Gastrocnemius medialis (tissue), 4 donors: ENCODE measurements at regions not wholly inside any gene's neighbourhood (a gene's known extent, or its start where the extent isn't known, plus 50 kb on each side); places are given as distances from the start of the nearest gene placed in this dataset.

ENCODE experiments used
- CTCF ChIP-seq, 5 experiments: fragments of 450-650 bp in 3 of 5; fragments of 200-600 bp in 2 of 5; sonication (generic) in 2 of 5; IDR thresholded peaks in 4 of 5; conservative IDR thresholded peaks in 1 of 5; 1 replicate in 4 of 5; 2 replicates in 1 of 5; pipeline ENCODE4 v1.5.1; 2016 to 2019; ENCODE audit warnings: antibody characterized with exemption in 5 of 5, mild to moderate bottlenecking in 3 of 5, moderate library complexity in 3 of 5
- POLR2A ChIP-seq, 2 donors: fragments of 450-650 bp; IDR thresholded peaks; one replicate each; pipeline ENCODE4 v1.6.1; 2017; ENCODE audit warnings: antibody characterized with exemption in 2 of 2, mild to moderate bottlenecking in 2 of 2, moderate library complexity in 2 of 2

GRCh38 chr4:159024266-159024665 is 78.6 kb upstream of the RAPGEF2 start:
- no peak for TF ChIP-seq POLR2A (IDR thresholded peaks at IDR 0.05)
- TF ChIP-seq CTCF (IDR thresholded peaks at IDR 0.05 in 4 of 5, conservative IDR thresholded peaks at IDR 0.05 in 1 of 5) = no peak
